Stomach smooth muscle (tissue), 2 donors: ENCODE measurements at regions not wholly inside any gene's neighbourhood (a gene's known extent, or its start where the extent isn't known, plus 50 kb on each side); places are given as distances from the start of the nearest gene placed in this dataset.

Source experiments
- H3K27ac ChIP-seq: one replicate; pipeline ENCODE4 v1.7.0; 2013; ENCODE audit warnings: mild to moderate bottlenecking, low read length, inconsistent platforms
- H3K27me3 ChIP-seq, 2 donors: one replicate each; pipeline ENCODE4 v1.7.0; 2013; ENCODE audit warnings: low read length in 2 of 2; ENCODE audit not compliant: insufficient read depth in 2 of 2, control insufficient read depth in 1 of 2
- H3K36me3 ChIP-seq, 2 donors: one replicate each; pipeline ENCODE4 v1.7.0; 2013; ENCODE audit warnings: low read length in 2 of 2; ENCODE audit not compliant: control insufficient read depth in 2 of 2, insufficient read depth in 2 of 2
- H3K4me1 ChIP-seq: one replicate; pipeline ENCODE4 v1.7.0; 2013; ENCODE audit warnings: low read length; ENCODE audit not compliant: control insufficient read depth, insufficient read depth
- H3K4me3 ChIP-seq, 2 donors: one replicate each; pipeline ENCODE4 v1.7.0; 2013; ENCODE audit warnings: low read length in 2 of 2
- H3K9ac ChIP-seq, 2 donors: one replicate each; pipeline ENCODE4 v1.7.0; 2013; ENCODE audit warnings: low read length in 2 of 2, mild to moderate bottlenecking in 1 of 2
- H3K9me3 ChIP-seq, 2 donors: one replicate each; pipeline ENCODE4 v1.7.0; 2013; ENCODE audit warnings: low read length in 2 of 2; ENCODE audit not compliant: control insufficient read depth in 2 of 2
- donor health status: healthy.
- donor health status: Pancreatic carcinoma.

DNA sequence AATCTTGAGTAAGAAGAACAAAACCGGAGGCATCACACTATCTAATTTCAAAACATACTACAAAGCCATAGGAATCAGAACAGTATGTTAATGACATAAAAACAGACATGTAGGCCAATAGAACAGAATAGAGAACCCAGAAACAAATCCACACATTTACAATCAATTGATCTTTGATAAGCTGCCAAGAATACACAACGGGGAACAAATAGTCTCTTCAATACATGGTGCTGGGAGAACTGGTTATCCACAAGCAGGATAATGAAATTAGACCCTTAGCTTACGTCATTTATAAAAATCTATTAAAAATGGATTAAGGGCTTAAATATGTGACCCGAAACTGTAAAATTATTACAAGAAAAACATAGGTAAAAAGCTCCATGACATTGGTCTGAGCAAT, 417.7 kb downstream of the INSC start:
- Histone ChIP-seq H3K36me3 (no peaks in the 10 kb centered on the region), H3K4me3 (no peak overlapping the region), H3K4me1 (no peaks in the 10 kb centered on the region), H3K9me3 (peaks cover 0 to 3% of the 10 kb centered on the region in 2 donors), H3K27ac (no peak overlapping the region), H3K9ac (no peak overlapping the region), H3K27me3 (no peaks in the 10 kb centered on the region)

DNA sequence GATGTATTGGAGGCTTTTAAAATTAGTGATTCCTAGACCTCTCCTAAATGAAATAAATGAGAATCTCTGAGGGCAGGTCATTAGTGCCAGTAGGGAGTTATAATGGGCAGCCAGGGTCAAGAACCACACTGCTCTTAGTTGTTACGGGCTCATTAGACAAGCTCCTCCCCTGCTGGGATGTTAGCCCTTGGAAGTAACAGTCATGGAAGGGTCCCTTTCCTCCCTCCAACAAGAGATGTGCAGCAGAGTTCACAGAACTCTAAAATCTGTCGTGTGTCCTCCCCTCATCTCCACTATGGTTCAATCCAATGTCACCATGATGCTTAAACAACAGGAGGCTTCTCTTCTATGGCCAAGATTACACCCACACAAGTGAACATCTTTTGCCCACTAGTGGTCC, 419.5 kb downstream of the INSC start:
- no peaks in the 10 kb centered on the region for H3K27me3 ChIP-seq
- peaks cover 0 to 3% of the 10 kb centered on the region in 2 donors for H3K9me3 ChIP-seq
- no peak overlapping the region for H3K27ac ChIP-seq
- no peak overlapping the region for H3K9ac ChIP-seq
- no peaks in the 10 kb centered on the region for H3K36me3 ChIP-seq
- H3K4me3 ChIP-seq: no peak overlapping the region
- no peaks in the 10 kb centered on the region for H3K4me1 ChIP-seq

DNA sequence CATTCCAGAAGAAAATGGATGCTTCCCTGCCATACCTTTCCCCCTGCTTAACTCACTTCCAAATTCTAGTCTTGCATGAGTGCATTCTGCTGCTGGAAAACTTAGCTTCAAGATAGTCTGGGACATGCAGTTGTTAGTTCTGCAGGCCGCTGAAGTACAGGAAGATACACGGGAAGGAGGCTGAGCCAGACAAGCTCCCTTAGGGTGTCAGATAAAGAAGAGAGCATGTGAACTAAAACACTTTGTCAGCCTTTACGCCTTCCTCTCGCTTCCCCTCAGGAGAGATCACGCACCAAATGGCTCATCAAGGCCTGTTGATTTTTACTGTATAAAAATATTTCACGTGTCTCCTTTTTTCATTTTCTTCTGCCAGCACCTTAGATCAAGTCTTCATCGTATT, 420.7 kb downstream of the INSC start:
- Histone ChIP-seq H3K36me3 (no peaks in the 10 kb centered on the region), H3K27me3 (no peaks in the 10 kb centered on the region), H3K9me3 (peaks cover 0 to 3% of the 10 kb centered on the region in 2 donors), H3K4me3 (no peak overlapping the region), H3K27ac (no peak overlapping the region), H3K9ac (no peak overlapping the region), H3K4me1 (no peaks in the 10 kb centered on the region)

DNA sequence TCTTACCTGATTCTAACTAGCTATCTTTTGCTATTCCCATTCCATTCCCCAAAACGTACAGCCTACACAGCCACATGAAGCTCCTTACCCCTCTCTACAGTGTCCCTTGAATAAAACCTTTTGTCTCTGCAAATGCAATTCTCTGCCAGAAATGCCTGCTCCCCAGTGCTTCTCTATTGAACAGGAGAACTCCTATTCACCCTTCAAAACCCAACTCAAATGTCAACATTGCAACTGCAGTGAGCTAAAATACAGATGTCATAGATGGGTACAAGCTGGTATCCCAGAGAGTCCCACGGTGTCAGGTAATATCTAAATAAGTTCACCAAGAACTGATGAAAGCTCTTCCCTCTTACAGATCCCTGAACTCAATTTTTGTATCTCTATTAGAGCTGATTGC, 421.7 kb downstream of the INSC start:
- no peaks in the 10 kb centered on the region for H3K4me1 ChIP-seq
- H3K9ac ChIP-seq: no peak overlapping the region
- H3K27ac ChIP-seq: no peak overlapping the region
- H3K27me3 ChIP-seq: no peaks in the 10 kb centered on the region
- no peak overlapping the region for H3K4me3 ChIP-seq
- peaks cover 0 to 3% of the 10 kb centered on the region in 2 donors for H3K9me3 ChIP-seq
- no peaks in the 10 kb centered on the region for H3K36me3 ChIP-seq

DNA sequence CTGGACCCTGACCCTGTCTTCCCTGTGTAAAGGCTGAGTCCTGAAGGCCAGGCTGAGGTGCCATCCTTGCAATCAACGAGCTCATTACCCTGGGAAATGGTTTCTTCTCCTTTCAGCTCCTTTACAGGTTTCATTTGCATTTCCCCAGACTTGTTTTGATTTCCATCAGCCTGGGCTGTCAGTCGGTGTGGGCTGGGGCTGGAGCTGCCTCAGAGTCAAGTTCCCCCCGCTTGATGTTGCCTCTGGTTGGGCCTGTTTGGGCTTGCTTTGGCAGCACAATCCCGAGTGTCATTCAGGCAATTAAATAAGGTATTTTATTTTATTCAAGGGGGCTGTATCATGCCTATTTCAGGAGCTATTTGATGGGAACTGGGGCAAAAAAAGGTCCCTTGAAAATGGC, 424.9 kb downstream of the INSC start:
- H3K4me3 ChIP-seq: no peak overlapping the region
- no peak overlapping the region for H3K9ac ChIP-seq
- H3K27ac ChIP-seq: no peak overlapping the region
- no peaks in the 10 kb centered on the region for H3K9me3 ChIP-seq
- no peaks in the 10 kb centered on the region for H3K27me3 ChIP-seq
- no peaks in the 10 kb centered on the region for H3K36me3 ChIP-seq
- no peaks in the 10 kb centered on the region for H3K4me1 ChIP-seq

DNA sequence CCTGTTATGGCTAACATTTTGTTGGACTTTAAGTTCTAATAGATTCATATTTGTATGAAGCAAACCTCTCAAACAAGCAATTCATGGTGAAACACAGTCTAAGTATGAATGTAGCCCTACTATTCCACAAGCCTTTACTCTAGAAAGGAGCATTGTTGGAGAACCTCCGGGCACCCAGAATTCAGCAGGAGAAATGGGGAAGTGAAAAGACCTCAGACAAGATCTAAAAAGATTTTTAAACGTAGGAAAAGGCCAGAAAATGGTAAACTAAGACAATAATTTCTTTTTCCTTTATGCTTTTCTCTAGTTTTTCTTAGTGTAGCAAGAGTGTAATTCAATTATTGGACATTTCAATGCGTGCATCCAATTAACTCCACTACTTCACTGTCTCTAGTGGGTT, 426.4 kb downstream of the INSC start:
- H3K4me3 ChIP-seq: no peak overlapping the region
- H3K27ac ChIP-seq: no peak overlapping the region
- H3K9ac ChIP-seq: no peak overlapping the region
- no peaks in the 10 kb centered on the region for H3K4me1 ChIP-seq
- H3K9me3 ChIP-seq: no peaks in the 10 kb centered on the region
- H3K27me3 ChIP-seq: no peaks in the 10 kb centered on the region
- H3K36me3 ChIP-seq: no peaks in the 10 kb centered on the region

DNA sequence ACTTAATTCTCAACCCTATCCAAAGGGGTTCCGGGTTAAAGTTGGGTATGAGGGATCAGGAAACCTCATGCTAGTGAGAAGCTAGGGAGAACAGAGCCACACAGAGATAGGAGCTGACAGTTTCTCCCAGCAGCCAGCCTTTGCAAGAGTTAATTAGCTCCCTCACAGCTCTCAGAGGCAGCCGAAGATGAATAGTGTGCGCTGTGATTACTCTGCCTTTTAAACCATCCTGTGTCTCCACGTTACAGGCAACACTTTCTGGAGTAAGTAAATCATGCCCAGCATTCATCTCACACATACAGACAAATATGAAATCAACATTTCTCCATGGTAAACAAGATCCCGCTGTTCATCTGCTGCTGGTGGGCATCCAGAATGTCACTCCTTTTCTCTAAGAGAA, 429.6 kb downstream of the INSC start:
- no peaks in the 10 kb centered on the region for H3K4me1 ChIP-seq
- H3K36me3 ChIP-seq: no peaks in the 10 kb centered on the region
- H3K9ac ChIP-seq: no peak overlapping the region
- no peaks in the 10 kb centered on the region for H3K27me3 ChIP-seq
- no peaks in the 10 kb centered on the region for H3K9me3 ChIP-seq
- no peak overlapping the region for H3K27ac ChIP-seq
- H3K4me3 ChIP-seq: no peak overlapping the region

DNA sequence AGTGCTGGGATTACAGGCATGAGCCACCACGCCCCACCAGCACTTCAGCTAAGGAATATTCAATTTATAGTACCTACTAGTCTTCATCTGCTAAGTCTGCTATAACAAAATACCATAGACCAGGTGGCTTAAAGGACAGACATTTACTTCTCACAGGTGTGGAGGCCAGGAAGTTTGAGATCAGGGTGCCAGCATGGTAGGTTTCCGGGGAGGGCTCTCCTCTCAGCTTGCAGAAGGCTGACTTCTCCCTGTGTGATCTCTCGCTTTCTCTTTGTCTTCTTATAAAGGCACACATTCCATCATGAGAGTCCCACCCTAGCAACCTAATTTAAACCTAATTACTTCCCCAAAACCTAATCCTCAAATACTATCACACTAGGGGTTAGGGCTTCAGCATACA, 433.0 kb downstream of the INSC start:
- no peak overlapping the region for H3K27ac ChIP-seq
- no peaks in the 10 kb centered on the region for H3K27me3 ChIP-seq
- H3K4me3 ChIP-seq: no peak overlapping the region
- H3K9ac ChIP-seq: no peak overlapping the region
- H3K36me3 ChIP-seq: no peaks in the 10 kb centered on the region
- no peaks in the 10 kb centered on the region for H3K9me3 ChIP-seq
- H3K4me1 ChIP-seq: no peaks in the 10 kb centered on the region

DNA sequence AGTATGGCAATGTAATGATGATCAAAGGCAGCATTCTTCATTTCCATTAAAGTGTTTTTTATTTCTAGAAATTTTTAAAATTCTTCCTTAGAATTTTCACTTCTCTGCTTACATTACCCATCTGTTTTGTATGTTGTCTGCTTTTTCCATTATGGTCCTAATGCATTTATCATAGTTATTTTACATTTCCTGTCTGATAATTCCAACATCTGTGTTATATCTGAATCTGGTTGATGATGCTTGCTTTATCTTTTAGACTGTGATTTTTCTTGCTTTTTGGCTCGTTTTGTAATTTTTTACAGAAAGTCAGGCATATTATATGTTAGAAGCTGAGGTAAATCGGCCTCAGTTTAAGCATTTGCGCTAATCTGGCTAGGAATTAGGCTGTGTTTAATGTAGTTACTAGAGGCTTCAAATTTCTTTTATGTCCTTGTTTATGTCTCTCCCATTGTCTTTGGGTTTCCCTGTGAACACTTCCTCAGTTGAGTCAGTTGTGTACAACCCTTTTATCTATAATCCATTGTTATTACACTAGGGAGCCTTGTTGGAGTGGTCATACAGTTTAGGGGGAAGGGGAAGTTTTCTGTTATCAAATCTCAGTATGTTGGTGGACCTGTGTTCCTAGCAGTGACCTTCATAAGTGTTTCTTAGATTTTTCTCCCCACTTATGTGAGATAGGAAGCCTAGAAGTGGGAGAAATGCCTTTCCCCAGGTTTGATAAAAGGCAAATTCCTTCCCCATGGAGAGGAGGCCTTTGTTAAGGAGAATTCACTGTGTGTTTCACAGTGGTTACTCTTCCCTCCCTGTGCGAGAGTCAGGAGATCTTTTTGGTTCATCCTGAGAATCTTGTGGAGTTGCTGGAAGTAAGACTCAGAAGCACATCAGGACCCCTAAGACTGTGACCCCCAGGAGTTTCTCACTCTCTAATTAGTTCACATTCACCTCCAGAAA, 437.5 kb downstream of the INSC start:
- Histone ChIP-seq H3K27ac (no peak overlapping the region), H3K9me3 (no peaks in the 10 kb centered on the region), H3K4me1 (no peaks in the 10 kb centered on the region), H3K27me3 (no peaks in the 10 kb centered on the region), H3K36me3 (no peaks in the 10 kb centered on the region), H3K4me3 (no peak overlapping the region), H3K9ac (no peak overlapping the region)

DNA sequence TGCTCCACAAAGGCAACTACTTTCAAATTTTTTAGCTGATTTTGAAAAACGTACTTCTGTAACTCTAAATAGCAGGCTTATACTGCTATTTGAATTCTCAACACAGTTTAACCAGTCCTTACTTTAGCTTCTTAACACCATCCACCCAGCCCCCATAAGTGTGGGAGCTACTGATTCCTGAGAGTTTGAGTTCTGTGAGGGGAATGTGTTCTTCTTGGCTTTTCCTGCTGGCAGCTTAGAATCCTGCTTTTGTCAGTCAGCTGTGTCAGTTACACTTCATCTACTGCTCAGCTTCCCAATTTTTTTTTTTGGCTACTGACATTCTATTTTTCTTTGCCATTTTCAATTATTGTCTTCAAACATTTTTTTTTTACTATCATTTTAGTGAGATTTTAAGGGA, 440.4 kb downstream of the INSC start:
- H3K27me3 ChIP-seq: no peaks in the 10 kb centered on the region
- H3K4me1 ChIP-seq: no peaks in the 10 kb centered on the region
- H3K36me3 ChIP-seq: no peaks in the 10 kb centered on the region
- H3K4me3 ChIP-seq: no peak overlapping the region
- H3K9me3 ChIP-seq: no peaks in the 10 kb centered on the region
- H3K27ac ChIP-seq: no peak overlapping the region
- no peak overlapping the region for H3K9ac ChIP-seq

DNA sequence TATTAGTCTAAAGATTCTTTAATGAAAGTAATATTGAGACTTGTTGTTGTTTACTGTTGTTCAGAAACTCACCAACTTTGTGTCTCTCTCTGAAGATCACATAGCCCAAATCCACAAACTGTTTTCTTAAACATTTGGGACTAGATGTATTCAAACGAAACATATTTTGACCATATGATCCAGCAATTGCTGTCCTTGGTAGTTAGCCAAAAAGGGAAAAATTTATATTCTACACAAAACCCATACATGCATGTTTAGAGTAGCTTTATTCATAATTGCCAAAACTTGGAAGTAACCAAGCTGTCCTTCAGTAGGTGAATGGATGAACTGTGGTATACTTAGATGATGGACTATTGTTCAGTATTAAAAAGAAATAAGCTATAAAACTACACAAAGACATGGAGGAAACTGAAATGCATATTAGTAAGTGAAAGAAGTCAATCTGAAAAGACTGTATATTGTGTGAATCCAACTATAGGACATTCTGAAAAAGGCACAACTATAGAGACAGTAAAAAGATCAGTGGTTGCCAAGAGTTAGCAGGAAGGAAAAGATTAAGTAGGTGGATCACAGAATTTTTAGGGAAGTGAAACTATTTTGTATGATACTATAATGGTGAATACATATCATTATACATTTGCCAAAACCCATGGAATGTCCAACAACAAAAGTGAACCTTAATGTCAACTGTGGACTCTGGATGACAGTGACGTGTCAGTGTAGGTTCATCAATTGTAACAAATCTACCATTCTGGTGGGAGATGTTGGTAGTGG, 442.9 kb downstream of the INSC start:
- Histone ChIP-seq H3K9ac (no peak overlapping the region), H3K36me3 (no peaks in the 10 kb centered on the region), H3K4me1 (no peaks in the 10 kb centered on the region), H3K27me3 (peaks cover 0 to 2% of the 10 kb centered on the region in 2 donors), H3K27ac (no peak overlapping the region), H3K9me3 (no peaks in the 10 kb centered on the region), H3K4me3 (no peak overlapping the region)
